ENCODE measurements at regions not wholly inside any gene's neighbourhood (a gene's known extent, or its start where the extent isn't known, plus 50 kb on each side); places are given as distances from the start of the nearest gene placed in this dataset.

- no peaks in the 10 kb centered on the region for H3K27me3 ChIP-seq
- intact Hi-C loops (cut with DNase I; ENCODE audit: low total_unique reads), result no loop called here
- no peaks in the 10 kb centered on the region for H3K9me3 ChIP-seq
- DNase-seq, result no peak
- TF ChIP-seq, protein P1, sequence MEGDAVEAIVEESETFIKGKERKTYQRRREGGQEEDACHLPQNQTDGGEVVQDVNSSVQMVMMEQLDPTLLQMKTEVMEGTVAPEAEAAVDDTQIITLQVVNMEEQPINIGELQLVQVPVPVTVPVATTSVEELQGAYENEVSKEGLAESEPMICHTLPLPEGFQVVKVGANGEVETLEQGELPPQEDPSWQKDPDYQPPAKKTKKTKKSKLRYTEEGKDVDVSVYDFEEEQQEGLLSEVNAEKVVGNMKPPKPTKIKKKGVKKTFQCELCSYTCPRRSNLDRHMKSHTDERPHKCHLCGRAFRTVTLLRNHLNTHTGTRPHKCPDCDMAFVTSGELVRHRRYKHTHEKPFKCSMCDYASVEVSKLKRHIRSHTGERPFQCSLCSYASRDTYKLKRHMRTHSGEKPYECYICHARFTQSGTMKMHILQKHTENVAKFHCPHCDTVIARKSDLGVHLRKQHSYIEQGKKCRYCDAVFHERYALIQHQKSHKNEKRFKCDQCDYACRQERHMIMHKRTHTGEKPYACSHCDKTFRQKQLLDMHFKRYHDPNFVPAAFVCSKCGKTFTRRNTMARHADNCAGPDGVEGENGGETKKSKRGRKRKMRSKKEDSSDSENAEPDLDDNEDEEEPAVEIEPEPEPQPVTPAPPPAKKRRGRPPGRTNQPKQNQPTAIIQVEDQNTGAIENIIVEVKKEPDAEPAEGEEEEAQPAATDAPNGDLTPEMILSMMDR (IDR thresholded peaks at IDR 0.05), result no peak
- H3K27ac ChIP-seq, result no peak overlapping the region
- H3K4me3 ChIP-seq, result no peak overlapping the region
- H3K36me3 ChIP-seq, result no peaks in the 10 kb centered on the region
- H3K4me1 ChIP-seq, result no peaks in the 10 kb centered on the region
Measured at GRCh38 chr3:180352261-180352660, 249.7 kb upstream of the TTC14 start.

- H3K27ac ChIP-seq, result no peak overlapping the region
- intact Hi-C loops (cut with DNase I; ENCODE audit: low total_unique reads), result no loop called here
- no peaks in the 10 kb centered on the region for H3K27me3 ChIP-seq
- no peaks in the 10 kb centered on the region for H3K4me1 ChIP-seq
- no peak overlapping the region for H3K4me3 ChIP-seq
- no peaks in the 10 kb centered on the region for H3K36me3 ChIP-seq
- no peak for DNase-seq
- H3K9me3 ChIP-seq, result no peaks in the 10 kb centered on the region
- TF ChIP-seq, protein P1 (IDR thresholded peaks at IDR 0.05), result no peak
Measured at GRCh38 chr3:180354214-180354613, 247.7 kb upstream of the TTC14 start.

GRCh38 chr3:180358179-180358578 is 243.8 kb upstream of the TTC14 start:
- no peak overlapping the region for H3K27ac ChIP-seq
- DNase-seq, result no peak
- H3K9me3 ChIP-seq, result no peaks in the 10 kb centered on the region
- TF ChIP-seq, protein P1 (IDR thresholded peaks at IDR 0.05), result no peak
- no peaks in the 10 kb centered on the region for H3K27me3 ChIP-seq
- H3K36me3 ChIP-seq, result no peaks in the 10 kb centered on the region
- no peak overlapping the region for H3K4me3 ChIP-seq
- H3K4me1 ChIP-seq, result no peaks in the 10 kb centered on the region
- intact Hi-C loops (cut with DNase I; ENCODE audit: low total_unique reads), result no loop called here

DNA sequence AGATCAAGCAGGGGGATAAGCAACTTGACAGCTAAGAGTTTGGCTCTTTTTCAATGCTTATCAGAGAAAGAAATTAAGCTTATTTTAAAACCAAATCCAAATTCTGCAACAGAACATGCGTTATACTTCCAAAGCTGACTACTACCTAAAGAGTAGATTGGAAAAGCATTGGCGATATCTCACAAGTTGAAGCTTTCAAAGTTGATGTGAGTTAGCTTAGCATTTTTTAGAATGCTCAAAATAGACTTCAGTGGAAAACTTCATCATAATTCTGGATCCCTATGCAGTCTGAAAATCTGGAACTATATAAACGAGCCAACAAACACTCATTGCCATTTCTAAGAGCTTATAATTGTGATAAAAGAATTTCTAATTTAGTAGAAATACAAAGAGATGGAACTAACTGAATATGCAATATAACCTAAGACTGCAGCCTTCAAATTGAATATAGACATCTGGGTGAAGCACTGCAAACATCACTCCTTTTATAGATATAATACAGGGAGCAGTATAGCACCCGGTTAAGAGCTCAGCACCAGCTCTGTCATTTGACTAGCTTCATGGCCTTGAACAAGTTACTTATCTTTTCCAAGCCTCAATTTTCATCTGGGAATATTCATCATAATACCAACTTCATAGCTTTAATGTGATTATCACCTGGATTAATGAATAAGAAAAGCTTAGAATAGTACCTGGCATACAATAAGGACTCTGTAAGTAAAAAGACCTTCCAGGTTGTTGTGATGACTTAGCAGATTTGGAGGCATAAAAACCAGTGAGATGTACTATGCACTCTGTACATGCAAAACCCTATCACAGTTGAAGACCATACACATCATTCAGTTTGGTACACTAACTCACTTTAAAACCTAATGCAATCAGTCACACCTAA is 242.7 kb upstream of the TTC14 start:
- Histone ChIP-seq H3K9me3 (no peaks in the 10 kb centered on the region), H3K27ac (no peak overlapping the region), H3K4me1 (no peaks in the 10 kb centered on the region), H3K36me3 (no peaks in the 10 kb centered on the region), H3K27me3 (no peaks in the 10 kb centered on the region), H3K4me3 (no peak overlapping the region)
- TF ChIP-seq, protein P1 (IDR thresholded peaks at IDR 0.05), result no peak
- no peak for DNase-seq
- intact Hi-C loops (cut with DNase I; ENCODE audit: low total_unique reads), result no loop called here

DNA sequence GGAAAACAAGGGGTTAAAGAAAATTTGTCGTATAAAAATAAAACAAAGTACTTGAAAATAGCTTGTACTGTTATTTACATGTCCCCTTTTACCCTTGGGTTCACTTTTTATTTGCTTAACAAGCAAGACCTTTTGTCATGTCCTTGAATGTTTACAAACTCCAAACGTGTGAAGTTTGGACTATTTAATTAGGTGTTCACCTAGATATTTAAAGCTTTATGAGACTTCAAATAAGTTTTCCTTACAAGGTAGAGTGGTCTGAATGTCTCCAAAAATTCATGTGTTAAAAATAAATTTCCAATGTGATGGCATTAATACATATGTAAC is 242.0 kb upstream of the TTC14 start:
- Histone ChIP-seq H3K4me3 (no peak overlapping the region), H3K27me3 (no peaks in the 10 kb centered on the region), H3K9me3 (no peaks in the 10 kb centered on the region), H3K36me3 (no peaks in the 10 kb centered on the region), H3K4me1 (no peaks in the 10 kb centered on the region), H3K27ac (no peak overlapping the region)
- DNase-seq, result no peak
- TF ChIP-seq, protein P1 (IDR thresholded peaks at IDR 0.05), result no peak
- intact Hi-C loops (cut with DNase I; ENCODE audit: low total_unique reads), result no loop called here

Measured in tibial artery (tissue), 4 donors.